Lower lobe of right lung (tissue), 2 donors: ENCODE measurements at regions not wholly inside any gene's neighbourhood (a gene's known extent, or its start where the extent isn't known, plus 50 kb on each side); places are given as distances from the start of the nearest gene placed in this dataset.

ENCODE experiments used
- ATAC-seq, 2 donors: fragments of 200-7000 bp; cut with Tn5 transposase; one replicate each; pipeline ENCODE4 v1.9.1; 2020 to 2022; ENCODE audit warnings: mild to moderate bottlenecking in 2 of 2, moderate library complexity in 2 of 2
- DNase-seq: peaks from one replicate; pipeline ENCODE4 v3.0.0-alpha.2; 2020
- H3K27ac ChIP-seq: fragments of 200-600 bp; one replicate; pipeline ENCODE4 v1.8.0; 2022
- H3K27me3 ChIP-seq: fragments of 200-600 bp; one replicate; pipeline ENCODE4 v1.8.0; 2022; ENCODE audit warnings: low read depth
- H3K36me3 ChIP-seq: fragments of 200-600 bp; one replicate; pipeline ENCODE4 v1.8.0; 2022; ENCODE audit warnings: mild to moderate bottlenecking
- H3K4me1 ChIP-seq: fragments of 200-600 bp; one replicate; pipeline ENCODE4 v1.8.0; 2022
- H3K4me3 ChIP-seq: fragments of 200-600 bp; one replicate; pipeline ENCODE4 v1.8.0; 2022; ENCODE audit warnings: mild to moderate bottlenecking
- H3K9me3 ChIP-seq: fragments of 200-600 bp; one replicate; pipeline ENCODE4 v1.8.0; 2022
- CTCF ChIP-seq: fragments of 200-600 bp; IDR thresholded peaks from one replicate; pipeline ENCODE4 v1.8.0; 2022; ENCODE audit warnings: antibody characterized with exemption, mild to moderate bottlenecking
- intact Hi-C: fragments of 100-400 bp; cut with DNase I; formaldehyde crosslinking; loops from one replicate; pipeline ENCODE4 v1.11.0; 2022
- donor health status: DM: no; HTN: yes; CAD: no; lungs with severe emphysema.

GRCh38 chr9:109681301-109681700 is 98.7 kb upstream of the PALM2AKAP2 start:
- no peak for TF ChIP-seq CTCF
- DNase-seq (no peak), ATAC-seq (no peak)
- Histone ChIP-seq H3K4me1 (no peaks in the 10 kb centered on the region), H3K27me3 (no peaks in the 10 kb centered on the region), H3K4me3 (no peak overlapping the region), H3K36me3 (no peaks in the 10 kb centered on the region), H3K9me3 (no peaks in the 10 kb centered on the region), H3K27ac (no peak overlapping the region)
- intact Hi-C loops, result no loop called here

GRCh38 chr9:109682227-109682626 is 97.8 kb upstream of the PALM2AKAP2 start:
- no peak overlapping the region for H3K4me3 ChIP-seq
- no peak for ATAC-seq
- H3K27me3 ChIP-seq, result no peaks in the 10 kb centered on the region
- intact Hi-C loops, result no loop called here
- TF ChIP-seq CTCF, result no peak
- no peak overlapping the region for H3K27ac ChIP-seq
- H3K4me1 ChIP-seq, result no peaks in the 10 kb centered on the region
- no peaks in the 10 kb centered on the region for H3K9me3 ChIP-seq
- DNase-seq, result no peak
- no peaks in the 10 kb centered on the region for H3K36me3 ChIP-seq

- H3K27ac ChIP-seq, result no peak overlapping the region
- TF ChIP-seq CTCF, result no peak
- no peak for ATAC-seq
- H3K4me1 ChIP-seq, result no peaks in the 10 kb centered on the region
- DNase-seq, result no peak
- no peak overlapping the region for H3K4me3 ChIP-seq
- H3K27me3 ChIP-seq, result no peaks in the 10 kb centered on the region
- intact Hi-C loops, result no loop called here
- no peaks in the 10 kb centered on the region for H3K36me3 ChIP-seq
- no peaks in the 10 kb centered on the region for H3K9me3 ChIP-seq
Measured at GRCh38 chr9:109683521-109683920, 96.5 kb upstream of the PALM2AKAP2 start.

- ATAC-seq, result no peak
- Histone ChIP-seq H3K27me3 (no peaks in the 10 kb centered on the region), H3K4me1 (no peaks in the 10 kb centered on the region), H3K4me3 (no peak overlapping the region), H3K9me3 (no peaks in the 10 kb centered on the region), H3K36me3 (no peaks in the 10 kb centered on the region), H3K27ac (no peak overlapping the region)
- no peak for DNase-seq
- no peak for TF ChIP-seq CTCF
- intact Hi-C loops, result no loop called here
Measured at GRCh38 chr9:109689701-109690100, 90.3 kb upstream of the PALM2AKAP2 start.

GRCh38 chr9:109699019-109699418 is 81.0 kb upstream of the PALM2AKAP2 start:
- no peak for TF ChIP-seq CTCF
- no peak for ATAC-seq
- H3K27me3 ChIP-seq, result no peaks in the 10 kb centered on the region
- H3K4me3 ChIP-seq, result no peak overlapping the region
- H3K9me3 ChIP-seq, result no peaks in the 10 kb centered on the region
- intact Hi-C loops, result no loop called here
- H3K4me1 ChIP-seq, result no peaks in the 10 kb centered on the region
- DNase-seq, result no peak
- H3K27ac ChIP-seq, result no peak overlapping the region
- no peaks in the 10 kb centered on the region for H3K36me3 ChIP-seq

GRCh38 chr9:109704546-109704945 is 75.5 kb upstream of the PALM2AKAP2 start:
- H3K27ac ChIP-seq, result no peak overlapping the region
- H3K27me3 ChIP-seq, result no peaks in the 10 kb centered on the region
- H3K9me3 ChIP-seq, result no peaks in the 10 kb centered on the region
- H3K36me3 ChIP-seq, result no peaks in the 10 kb centered on the region
- no peak overlapping the region for H3K4me3 ChIP-seq
- no peak for ATAC-seq
- intact Hi-C loops, result no loop called here
- no peak for DNase-seq
- no peaks in the 10 kb centered on the region for H3K4me1 ChIP-seq
- no peak for TF ChIP-seq CTCF
